A673 (cell line): ENCODE measurements at regions not wholly inside any gene's neighbourhood (a gene's known extent, or its start where the extent isn't known, plus 50 kb on each side); places are given as distances from the start of the nearest gene placed in this dataset.

Source experiments
- BruUV-seq: library from RNA; stranded (reverse); fragments of 400-500 nt; replicated peaks from 2 replicates; lab custom pipeline; 2021; lab: Mats Ljungman, UMichigan
- CTCF ChIA-PET: fragments of 300-600 bp; sonication (Branson Sonifier 250); formaldehyde crosslinking; loops from one replicate; lab custom pipeline; 2022; ENCODE audit warnings: antibody characterized with exemption; lab: Charles Lee
- POLR2A ChIA-PET: fragments of 300-600 bp; sonication (Branson Sonifier 250); formaldehyde crosslinking; loops from one replicate; lab custom pipeline; 2022; ENCODE audit warnings: antibody characterized with exemption; ENCODE audit not compliant: low non-redundant PET; lab: Charles Lee
- DNase-seq: peaks from one replicate; pipeline ENCODE4 v3.0.0-alpha.2; 2015; ENCODE audit warnings: low spot score
- H3K27ac ChIP-seq: fragments of 200-600 bp; sonication (generic); 2 replicates; pipeline ENCODE4 v1.5.1; 2016; ENCODE audit warnings: mixed run types, low read depth, mild to moderate bottlenecking, mixed read lengths, antibody characterized with exemption, low read length; ENCODE audit not compliant: poor library complexity, severe bottlenecking
- H3K27me3 ChIP-seq: fragments of 200-600 bp; sonication (generic); replicated peaks from 2 replicates; pipeline ENCODE4 v1.6.1; 2017; ENCODE audit warnings: mixed run types, low read depth, mild to moderate bottlenecking, mixed read lengths, antibody characterized with exemption, low read length; ENCODE audit not compliant: insufficient read depth, poor library complexity
- H3K36me3 ChIP-seq: fragments of 200-600 bp; sonication (generic); 2 replicates; pipeline ENCODE4 v1.6.1; 2016; ENCODE audit warnings: mixed run types, mild to moderate bottlenecking, mixed read lengths, antibody characterized with exemption, low read length; ENCODE audit not compliant: insufficient read depth, poor library complexity, severe bottlenecking
- H3K4me1 ChIP-seq: fragments of 200-600 bp; sonication (generic); 2 replicates; pipeline ENCODE4 v1.6.1; 2017; ENCODE audit warnings: mixed run types, mild to moderate bottlenecking, mixed read lengths, antibody characterized with exemption, low read length; ENCODE audit not compliant: insufficient read depth, poor library complexity, severe bottlenecking
- H3K4me3 ChIP-seq: fragments of 200-600 bp; sonication (generic); 2 replicates; pipeline ENCODE4 v1.5.1; 2016; ENCODE audit warnings: low read depth, mixed run types, mild to moderate bottlenecking, mixed read lengths, low read length; ENCODE audit not compliant: poor library complexity, severe bottlenecking
- H3K9me3 ChIP-seq: fragments of 200-600 bp; sonication (generic); 2 replicates; pipeline ENCODE4 v1.6.1; 2016; ENCODE audit warnings: mixed run types, low read depth, mild to moderate bottlenecking, mixed read lengths, antibody characterized with exemption, low read length; ENCODE audit not compliant: poor library complexity, severe bottlenecking
- CTCF ChIP-seq: fragments of 300-800, 200-600 bp; sonication (generic); conservative IDR thresholded peaks from 2 replicates; pipeline ENCODE4 v1.5.1; 2017; ENCODE audit warnings: low read depth, mild to moderate bottlenecking, antibody characterized with exemption, low read length, moderate library complexity, mixed read lengths
- EZH2 ChIP-seq: fragments of 200-600 bp; sonication (generic); IDR thresholded peaks from 2 replicates; pipeline ENCODE4 v1.6.1; 2017; ENCODE audit warnings: borderline replicate concordance, low read depth, mild to moderate bottlenecking, mixed read lengths, antibody characterized with exemption, low read length; ENCODE audit not compliant: poor library complexity, severe bottlenecking
- intact Hi-C: fragments of 100-400 bp; cut with micrococcal nuclease; formaldehyde crosslinking; loops from one replicate; pipeline ENCODE4 v1.10.0; 2022; ENCODE audit not compliant: unreplicated experiment

- CTCF ChIA-PET, result no interaction called here
- DNase-seq, result no peak
- no peak overlapping the region for H3K4me3 ChIP-seq
- no peak for TF ChIP-seq EZH2
- no peak for TF ChIP-seq CTCF
- peaks cover 16% of the 10 kb centered on the region for H3K27me3 ChIP-seq
- no peak overlapping the region for H3K27ac ChIP-seq
- no peaks in the 10 kb centered on the region for H3K36me3 ChIP-seq
- no TSS peak for BruUV-seq
- no peaks in the 10 kb centered on the region for H3K9me3 ChIP-seq
- intact Hi-C loops, result no loop called here
- POLR2A ChIA-PET, result no interaction called here
- no peaks in the 10 kb centered on the region for H3K4me1 ChIP-seq
Measured at GRCh38 chr6:116996842-116997241, 119.8 kb downstream of the RFX6 start.

- TF ChIP-seq EZH2 (no peak), CTCF (no peak)
- POLR2A ChIA-PET, result no interaction called here
- no TSS peak for BruUV-seq
- H3K27me3 ChIP-seq, result peaks cover 16% of the 10 kb centered on the region
- H3K36me3 ChIP-seq, result no peaks in the 10 kb centered on the region
- H3K4me3 ChIP-seq, result no peak overlapping the region
- H3K9me3 ChIP-seq, result no peaks in the 10 kb centered on the region
- no peak for DNase-seq
- H3K27ac ChIP-seq, result no peak overlapping the region
- H3K4me1 ChIP-seq, result no peaks in the 10 kb centered on the region
- intact Hi-C loops, result no loop called here
- CTCF ChIA-PET, result no interaction called here
Measured at GRCh38 chr6:116997496-116997895, 120.5 kb downstream of the RFX6 start.

DNA sequence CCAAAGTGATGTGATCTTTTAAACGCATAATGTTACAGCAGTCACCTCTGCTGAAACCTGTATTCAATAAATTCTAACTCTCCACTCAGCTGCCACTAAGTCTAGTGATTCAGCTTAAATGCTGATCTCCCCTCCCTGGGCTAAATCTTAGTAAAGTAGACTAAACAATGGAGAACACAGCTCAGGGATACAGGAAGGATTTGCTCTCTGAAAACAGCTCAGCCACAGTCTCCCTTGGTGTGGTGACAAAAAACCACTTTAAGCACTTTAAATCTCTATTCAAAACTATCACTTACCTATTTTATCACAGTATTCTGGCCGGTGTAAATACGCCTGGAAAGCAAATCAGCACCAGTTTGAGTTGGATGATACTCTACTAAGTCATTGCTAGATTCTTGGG lies 130.6 kb downstream of the RFX6 start:
- Histone ChIP-seq H3K27me3 (peaks cover 3% of the 10 kb centered on the region), H3K27ac (no peak overlapping the region), H3K9me3 (no peaks in the 10 kb centered on the region), H3K4me1 (no peaks in the 10 kb centered on the region), H3K36me3 (no peaks in the 10 kb centered on the region), H3K4me3 (no peak overlapping the region)
- CTCF ChIA-PET, result no interaction called here
- intact Hi-C loops, result no loop called here
- BruUV-seq, result no TSS peak
- POLR2A ChIA-PET, result no interaction called here
- TF ChIP-seq EZH2, result no peak
- TF ChIP-seq CTCF, result no peak
- no peak for DNase-seq
